ENCODE measurements at regions not wholly inside any gene's neighbourhood (a gene's known extent, or its start where the extent isn't known, plus 50 kb on each side); places are given as distances from the start of the nearest gene placed in this dataset.

DNA sequence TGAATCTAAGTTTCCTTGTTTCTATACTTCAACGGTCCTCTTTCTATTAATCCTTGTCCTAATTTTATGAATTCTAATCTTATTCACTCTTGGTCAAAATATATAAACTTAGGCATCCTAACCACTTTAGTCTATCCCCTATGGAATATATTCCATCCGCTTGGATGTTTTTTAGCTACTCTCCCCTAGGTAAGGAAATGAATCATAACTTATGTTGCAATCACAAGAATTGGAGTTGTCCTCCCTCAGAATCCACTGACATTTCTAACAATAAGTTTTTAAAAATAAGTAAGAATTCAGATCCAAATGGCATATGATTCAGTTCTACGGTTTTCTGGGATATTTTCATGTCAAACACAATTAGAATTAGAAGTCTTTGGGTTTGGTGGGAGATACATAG, 1081.6 kb downstream of the SORCS1 start:
- peak overlapping the region in 1 of 4 donors; percentile 11 for H3K27ac ChIP-seq
- no peaks in the 10 kb centered on the region for H3K4me1 ChIP-seq
- no peaks in the 10 kb centered on the region for H3K27me3 ChIP-seq
- no peak for ATAC-seq
- TF ChIP-seq EP300 (IDR thresholded peaks at IDR 0.05) (no peak), POLR2AphosphoS5 (IDR thresholded peaks at IDR 0.05) (no peak), POLR2A (IDR thresholded peaks at IDR 0.05) (no peak)
- TF ChIP-seq, protein P1, sequence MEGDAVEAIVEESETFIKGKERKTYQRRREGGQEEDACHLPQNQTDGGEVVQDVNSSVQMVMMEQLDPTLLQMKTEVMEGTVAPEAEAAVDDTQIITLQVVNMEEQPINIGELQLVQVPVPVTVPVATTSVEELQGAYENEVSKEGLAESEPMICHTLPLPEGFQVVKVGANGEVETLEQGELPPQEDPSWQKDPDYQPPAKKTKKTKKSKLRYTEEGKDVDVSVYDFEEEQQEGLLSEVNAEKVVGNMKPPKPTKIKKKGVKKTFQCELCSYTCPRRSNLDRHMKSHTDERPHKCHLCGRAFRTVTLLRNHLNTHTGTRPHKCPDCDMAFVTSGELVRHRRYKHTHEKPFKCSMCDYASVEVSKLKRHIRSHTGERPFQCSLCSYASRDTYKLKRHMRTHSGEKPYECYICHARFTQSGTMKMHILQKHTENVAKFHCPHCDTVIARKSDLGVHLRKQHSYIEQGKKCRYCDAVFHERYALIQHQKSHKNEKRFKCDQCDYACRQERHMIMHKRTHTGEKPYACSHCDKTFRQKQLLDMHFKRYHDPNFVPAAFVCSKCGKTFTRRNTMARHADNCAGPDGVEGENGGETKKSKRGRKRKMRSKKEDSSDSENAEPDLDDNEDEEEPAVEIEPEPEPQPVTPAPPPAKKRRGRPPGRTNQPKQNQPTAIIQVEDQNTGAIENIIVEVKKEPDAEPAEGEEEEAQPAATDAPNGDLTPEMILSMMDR (IDR thresholded peaks at IDR 0.05): no peak
- no peaks in the 10 kb centered on the region for H3K9me3 ChIP-seq
- no peaks in the 10 kb centered on the region for H3K36me3 ChIP-seq
- 64 to 87% methylated on average over 3 of the region's 3 CpGs for WGBS, 2 donors (ENCODE audit: low coverage in 1 of 2)
- no peak overlapping the region for H3K4me3 ChIP-seq

DNA sequence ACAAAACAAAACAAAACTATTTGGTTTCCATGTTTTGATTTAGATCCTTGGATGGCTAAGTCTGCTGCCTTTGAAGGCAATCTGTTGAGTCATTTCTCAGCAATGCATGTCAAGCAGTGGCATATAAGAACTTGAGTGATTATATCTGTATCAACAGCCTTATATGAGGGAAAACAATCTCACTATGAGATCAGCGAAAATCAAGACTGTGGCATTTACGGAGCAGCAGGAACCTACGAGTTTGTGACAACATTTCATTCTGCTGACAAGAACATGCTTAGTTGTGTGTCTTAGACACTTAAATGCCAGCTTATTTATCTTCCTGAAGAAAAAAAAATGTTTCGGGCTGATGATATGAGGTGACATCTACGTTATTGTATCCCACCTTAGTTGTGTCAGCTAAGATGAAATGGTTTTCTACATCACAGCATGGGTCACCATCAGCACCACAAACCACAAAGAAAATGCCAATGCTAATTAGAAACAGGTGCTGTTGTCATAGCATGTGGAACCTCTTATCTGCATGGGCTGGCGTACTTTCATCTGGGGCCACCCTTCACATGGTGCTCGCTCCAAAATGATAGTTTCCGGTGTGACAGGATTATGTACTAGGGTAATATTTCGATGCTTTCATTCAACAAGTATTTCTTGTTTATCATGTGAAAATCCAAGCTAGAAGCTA, 1085.5 kb downstream of the SORCS1 start:
- no peak for ATAC-seq
- TF ChIP-seq POLR2A (IDR thresholded peaks at IDR 0.05): no peak
- no peak for TF ChIP-seq POLR2AphosphoS5 (IDR thresholded peaks at IDR 0.05)
- no peak for TF ChIP-seq EP300 (IDR thresholded peaks at IDR 0.05)
- TF ChIP-seq, protein P1 (IDR thresholded peaks at IDR 0.05): no peak

DNA sequence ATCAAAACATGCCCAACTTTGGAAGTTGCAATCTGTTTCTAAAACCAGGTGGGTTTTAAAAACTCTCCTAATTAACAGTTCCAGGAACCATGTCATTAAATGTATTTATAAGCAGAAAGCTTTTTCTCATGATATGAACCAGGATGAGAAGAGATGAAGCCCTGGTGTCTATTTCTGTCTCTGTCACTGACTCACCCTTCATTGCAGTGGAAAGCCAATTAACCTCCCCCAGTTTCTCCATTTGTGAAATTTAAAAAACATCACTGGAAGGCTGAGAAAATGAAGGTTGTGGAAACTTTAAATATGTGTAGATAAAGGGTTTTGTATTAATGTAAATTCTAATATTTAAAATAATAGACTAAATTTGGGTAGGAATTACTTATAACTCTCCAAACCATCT, 1088.0 kb downstream of the SORCS1 start:
- no peaks in the 10 kb centered on the region for H3K36me3 ChIP-seq
- H3K4me1 ChIP-seq: no peaks in the 10 kb centered on the region
- no peak for TF ChIP-seq EP300 (IDR thresholded peaks at IDR 0.05)
- TF ChIP-seq, protein P1 (IDR thresholded peaks at IDR 0.05): no peak
- TF ChIP-seq POLR2AphosphoS5 (IDR thresholded peaks at IDR 0.05): no peak
- no peak for TF ChIP-seq POLR2A (IDR thresholded peaks at IDR 0.05)
- no peaks in the 10 kb centered on the region for H3K27me3 ChIP-seq
- no peak for ATAC-seq
- peaks cover 0 to 2% (median 0%) of the 10 kb centered on the region in 3 donors for H3K9me3 ChIP-seq
- H3K4me3 ChIP-seq: no peak overlapping the region
- H3K27ac ChIP-seq: no peak overlapping the region

More for the DNA sequence above, 1085.5 kb downstream of the SORCS1 start:
- H3K36me3 ChIP-seq: no peaks in the 10 kb centered on the region
- no peaks in the 10 kb centered on the region for H3K9me3 ChIP-seq
- 80 to 91% methylated on average over 6 to 9 of the region's 9 CpGs for WGBS, 2 donors (ENCODE audit: low coverage in 1 of 2)
- no peaks in the 10 kb centered on the region for H3K4me1 ChIP-seq
- no peak overlapping the region for H3K27ac ChIP-seq
- no peak overlapping the region for H3K4me3 ChIP-seq
- no peaks in the 10 kb centered on the region for H3K27me3 ChIP-seq

DNA sequence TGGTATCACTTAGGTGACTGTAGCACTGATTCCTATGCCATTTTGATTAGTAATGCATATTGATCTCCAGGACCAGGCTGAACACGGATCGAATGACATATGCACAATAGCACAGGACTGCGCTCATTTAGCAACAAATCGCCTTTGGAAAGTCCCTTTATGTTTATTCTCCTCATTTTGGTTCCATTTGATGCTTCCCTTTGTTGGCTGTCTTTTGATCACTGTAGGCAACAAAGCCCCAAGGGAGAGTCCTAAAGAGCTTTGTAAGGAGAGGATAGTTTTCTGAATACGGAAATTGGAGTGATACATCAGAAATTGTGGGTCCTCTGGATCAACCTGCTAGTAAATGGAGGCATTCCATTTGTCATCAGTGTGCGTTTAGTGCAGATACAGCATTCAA, 1111.4 kb downstream of the SORCS1 start:
- H3K27ac ChIP-seq: no peak overlapping the region
- no peaks in the 10 kb centered on the region for H3K9me3 ChIP-seq
- no peak overlapping the region for H3K4me3 ChIP-seq
- H3K36me3 ChIP-seq: no peaks in the 10 kb centered on the region
- no peak for ATAC-seq
- no peak for TF ChIP-seq POLR2AphosphoS5 (IDR thresholded peaks at IDR 0.05)
- TF ChIP-seq, protein P1 (IDR thresholded peaks at IDR 0.05): no peak
- H3K27me3 ChIP-seq: no peaks in the 10 kb centered on the region
- 76 to 98% methylated on average over 4 to 5 of the region's 6 CpGs for WGBS, 2 donors (ENCODE audit: low coverage in 1 of 2)
- H3K4me1 ChIP-seq: peaks cover 0 to 9% (median 0%) of the 10 kb centered on the region in 3 donors

DNA sequence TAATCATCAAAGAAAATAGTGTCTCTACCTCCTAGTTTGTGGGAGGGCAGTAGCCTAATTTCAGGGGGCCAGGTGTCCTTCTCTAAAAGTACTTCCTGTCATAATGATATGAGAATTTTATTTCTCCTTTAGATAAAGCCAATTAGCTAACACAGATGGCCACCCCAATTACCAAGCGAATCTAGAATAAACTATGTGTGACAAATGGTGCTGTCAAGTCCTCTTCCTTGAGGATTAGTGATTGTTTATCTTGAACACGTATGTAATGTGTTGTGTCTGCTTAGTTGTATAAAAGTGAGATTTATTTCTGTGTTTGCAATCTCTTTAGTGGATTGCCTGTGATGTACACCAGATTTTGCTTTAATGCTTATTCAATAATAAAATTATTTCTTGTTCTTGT, 1120.0 kb downstream of the SORCS1 start:
- no peak overlapping the region for H3K27ac ChIP-seq
- ATAC-seq: no peak
- no peaks in the 10 kb centered on the region for H3K9me3 ChIP-seq
- WGBS, 2 donors (ENCODE audit: low coverage in 1 of 2): 17 to 21% methylated on average over 2 of the region's 2 CpGs
- no peaks in the 10 kb centered on the region for H3K36me3 ChIP-seq
- TF ChIP-seq, protein P1 (IDR thresholded peaks at IDR 0.05): no peak
- no peak for TF ChIP-seq POLR2AphosphoS5 (IDR thresholded peaks at IDR 0.05)
- TF ChIP-seq POLR2A (IDR thresholded peaks at IDR 0.05): no peak
- TF ChIP-seq EP300 (IDR thresholded peaks at IDR 0.05): no peak
- H3K27me3 ChIP-seq: no peaks in the 10 kb centered on the region
- no peaks in the 10 kb centered on the region for H3K4me1 ChIP-seq
- no peak overlapping the region for H3K4me3 ChIP-seq
